22Rv1 (cell line): ENCODE measurements at regions not wholly inside any gene's neighbourhood (a gene's known extent, or its start where the extent isn't known, plus 50 kb on each side); places are given as distances from the start of the nearest gene placed in this dataset.

Experiments
- CTCF ChIP-seq: fragments of 450-650 bp; IDR thresholded peaks from 2 replicates; pipeline ENCODE4 v1.5.1; 2017; ENCODE audit warnings: mild to moderate bottlenecking
- ZFX ChIP-seq: fragments of 450-650 bp; IDR thresholded peaks from 2 replicates; pipeline ENCODE4 v1.6.1; 2017; ENCODE audit warnings: antibody characterized with exemption, borderline replicate concordance

GRCh38 chr9:103471241-103471640, 476.1 kb downstream of the CYLC2 start:
- no peak for TF ChIP-seq CTCF
- no peak for TF ChIP-seq ZFX
